ENCODE measurements at regions not wholly inside any gene's neighbourhood (a gene's known extent, or its start where the extent isn't known, plus 50 kb on each side); places are given as distances from the start of the nearest gene placed in this dataset.

DNA sequence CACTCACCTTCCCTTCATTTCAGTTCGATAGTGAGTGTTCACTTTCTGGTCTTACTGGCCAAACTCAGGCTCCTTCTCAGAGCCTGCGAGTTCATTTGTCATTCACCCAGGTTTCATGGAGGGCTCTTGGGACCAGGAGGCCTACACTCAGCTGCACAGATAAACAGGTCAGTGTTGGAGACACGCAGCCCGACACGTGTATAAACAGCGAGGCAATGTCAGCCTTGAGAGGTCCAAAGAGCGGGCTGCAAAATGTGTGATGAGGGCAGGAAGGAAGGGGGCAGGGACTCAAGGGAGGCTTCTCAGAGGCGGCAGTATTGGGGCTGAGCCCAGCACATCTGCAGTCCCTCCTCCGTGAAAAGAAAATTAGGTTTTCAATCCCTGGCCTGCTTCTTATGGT is 82.6 kb upstream of the ZNF618 start:
- WGBS (ENCODE audit: low lambda C conversion rate) = 59% methylated on average over 8 of the region's 9 CpGs
- Histone ChIP-seq H3F3A (replicated peaks; ENCODE audit: insufficient read depth) (no peaks in the 10 kb centered on the region), H3K36me3 (replicated peaks in 1 of 2; ENCODE audit: control insufficient read depth in 1 of 2, insufficient read depth in 2 of 2, low read length in 1 of 2) (no peaks in the 10 kb centered on the region), H2AFZ (ENCODE audit: low read depth) (no peak overlapping the region), H3K9me3 (no peaks in the 10 kb centered on the region), H3K27ac (ENCODE audit: low read depth in 2 of 2, low read length in 1 of 2) (no peak overlapping the region), H3K9me2 (no peaks in the 10 kb centered on the region), H4K20me1 (ENCODE audit: insufficient read depth) (no peaks in the 10 kb centered on the region), H3K4me1 (ENCODE audit: control insufficient read depth in 1 of 2, insufficient read depth in 2 of 2, low read depth in 1 of 2, low read length in 1 of 2) (no peaks in the 10 kb centered on the region; a peak in 1 of 4 replicates), H3K4me2 (no peak overlapping the region), H3K9ac (no peak overlapping the region), H3K4me3 (ENCODE audit: low read depth in 2 of 2, low read length in 1 of 2) (no peak overlapping the region), H3K79me2 (ENCODE audit: insufficient read depth) (no peaks in the 10 kb centered on the region), H3K27me3 (ENCODE audit: insufficient read depth) (0 out of 2 replicates have a peak, but pooled peaks cover 6% of the 10 kb centered on the region)
- DNase-seq = no peak
- CTCF ChIA-PET = interaction anchor here (0.6 to 2.9 kb wide), 4 partner anchors 14 to 344 kb away, joined by 3 to 14 read pairs (median 4); no protein-coding TSS in a partner anchor
- POLR2A ChIA-PET = no interaction called here
- no peak for TF ChIP-seq TCF12 (IDR thresholded peaks at IDR 0.05)
- no peak for TF ChIP-seq YY1 (IDR thresholded peaks at IDR 0.05; ENCODE audit: low read depth)
- no peak for TF ChIP-seq ELF1 (IDR thresholded peaks at IDR 0.05)
- TF ChIP-seq POLR2AphosphoS5 (IDR thresholded peaks at IDR 0.05; ENCODE audit: low read depth, low read length) = no peak
- no peak for TF ChIP-seq MXI1 (IDR thresholded peaks at IDR 0.05; ENCODE audit: low read depth, low read length)
- no peak for TF ChIP-seq JUND (IDR thresholded peaks at IDR 0.05)
- TF ChIP-seq, protein P1, sequence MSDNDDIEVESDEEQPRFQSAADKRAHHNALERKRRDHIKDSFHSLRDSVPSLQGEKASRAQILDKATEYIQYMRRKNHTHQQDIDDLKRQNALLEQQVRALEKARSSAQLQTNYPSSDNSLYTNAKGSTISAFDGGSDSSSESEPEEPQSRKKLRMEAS (IDR thresholded peaks at IDR 0.05; ENCODE audit: low read depth) = no peak
- TF ChIP-seq, protein P2, sequence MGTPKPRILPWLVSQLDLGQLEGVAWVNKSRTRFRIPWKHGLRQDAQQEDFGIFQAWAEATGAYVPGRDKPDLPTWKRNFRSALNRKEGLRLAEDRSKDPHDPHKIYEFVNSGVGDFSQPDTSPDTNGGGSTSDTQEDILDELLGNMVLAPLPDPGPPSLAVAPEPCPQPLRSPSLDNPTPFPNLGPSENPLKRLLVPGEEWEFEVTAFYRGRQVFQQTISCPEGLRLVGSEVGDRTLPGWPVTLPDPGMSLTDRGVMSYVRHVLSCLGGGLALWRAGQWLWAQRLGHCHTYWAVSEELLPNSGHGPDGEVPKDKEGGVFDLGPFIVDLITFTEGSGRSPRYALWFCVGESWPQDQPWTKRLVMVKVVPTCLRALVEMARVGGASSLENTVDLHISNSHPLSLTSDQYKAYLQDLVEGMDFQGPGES (IDR thresholded peaks at IDR 0.05; ENCODE audit: low read depth, low read length) = no peak
- TF ChIP-seq, protein P3, sequence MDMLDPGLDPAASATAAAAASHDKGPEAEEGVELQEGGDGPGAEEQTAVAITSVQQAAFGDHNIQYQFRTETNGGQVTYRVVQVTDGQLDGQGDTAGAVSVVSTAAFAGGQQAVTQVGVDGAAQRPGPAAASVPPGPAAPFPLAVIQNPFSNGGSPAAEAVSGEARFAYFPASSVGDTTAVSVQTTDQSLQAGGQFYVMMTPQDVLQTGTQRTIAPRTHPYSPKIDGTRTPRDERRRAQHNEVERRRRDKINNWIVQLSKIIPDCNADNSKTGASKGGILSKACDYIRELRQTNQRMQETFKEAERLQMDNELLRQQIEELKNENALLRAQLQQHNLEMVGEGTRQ (IDR thresholded peaks at IDR 0.05; ENCODE audit: borderline replicate concordance, low read depth, low read length) = no peak
- TF ChIP-seq FOSL2 (IDR thresholded peaks at IDR 0.05; ENCODE audit: borderline replicate concordance, low read depth) = no peak
- no peak for TF ChIP-seq RFX5 (IDR thresholded peaks at IDR 0.05; ENCODE audit: low read length)
- no peak for TF ChIP-seq FOXJ3 (CRISPR knock-in tag; IDR thresholded peaks at IDR 0.05)
- no peak for TF ChIP-seq SMC3 (IDR thresholded peaks at IDR 0.05; ENCODE audit: low read depth, low read length)
- no peak for TF ChIP-seq CHD2 (IDR thresholded peaks at IDR 0.05; ENCODE audit: low read length, partially characterized antibody)

DNA sequence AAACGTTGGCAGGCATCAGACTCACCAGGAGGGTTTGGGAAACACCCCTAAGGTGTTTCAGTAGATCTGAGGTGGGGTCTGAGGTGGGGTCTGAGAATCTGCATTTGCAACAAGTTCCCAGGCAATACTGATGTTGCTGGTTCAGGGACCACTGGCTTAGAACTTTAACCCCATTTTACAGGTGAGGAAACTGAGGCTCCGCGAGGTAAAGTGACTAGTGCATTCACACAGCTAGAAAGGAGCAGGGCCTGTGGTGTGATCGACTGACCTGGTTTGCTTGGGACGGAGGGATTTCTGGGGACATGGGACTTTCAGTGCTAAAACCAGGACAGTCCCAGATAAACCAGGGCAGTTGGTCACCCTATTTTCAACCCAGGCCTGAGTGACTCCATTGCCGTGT is 81.4 kb upstream of the ZNF618 start:
- Histone ChIP-seq H4K20me1 (ENCODE audit: insufficient read depth) (no peaks in the 10 kb centered on the region), H3K79me2 (ENCODE audit: insufficient read depth) (no peaks in the 10 kb centered on the region), H3K36me3 (replicated peaks in 1 of 2; ENCODE audit: control insufficient read depth in 1 of 2, insufficient read depth in 2 of 2, low read length in 1 of 2) (no peaks in the 10 kb centered on the region), H3K27ac (ENCODE audit: low read depth in 2 of 2, low read length in 1 of 2) (no peak overlapping the region), H3K4me1 (ENCODE audit: control insufficient read depth in 1 of 2, insufficient read depth in 2 of 2, low read depth in 1 of 2, low read length in 1 of 2) (no peaks in the 10 kb centered on the region), H3F3A (replicated peaks; ENCODE audit: insufficient read depth) (no peaks in the 10 kb centered on the region), H3K4me2 (no peak overlapping the region), H3K9me3 (no peaks in the 10 kb centered on the region), H3K9me2 (no peaks in the 10 kb centered on the region), H3K9ac (no peak overlapping the region), H2AFZ (ENCODE audit: low read depth) (no peak overlapping the region), H3K4me3 (ENCODE audit: low read depth in 2 of 2, low read length in 1 of 2) (no peak overlapping the region), H3K27me3 (ENCODE audit: insufficient read depth) (no peaks in the 10 kb centered on the region)
- WGBS (ENCODE audit: low lambda C conversion rate) = 71% methylated on average over 4 of the region's 6 CpGs
- DNase-seq = no peak
- ChIA-PET POLR2A (no interaction called here), CTCF (interaction anchor here (1.6 kb wide), 1 partner anchor 57 kb away, joined by 5 read pairs; no protein-coding TSS in a partner anchor)
- no peak for TF ChIP-seq ELF1 (IDR thresholded peaks at IDR 0.05)
- TF ChIP-seq MEF2A (IDR thresholded peaks at IDR 0.05; ENCODE audit: borderline replicate concordance, low read depth) = no peak
- no peak for TF ChIP-seq RAD21 (IDR thresholded peaks at IDR 0.05; ENCODE audit: low read length)
- no peak for TF ChIP-seq NRF1 (IDR thresholded peaks at IDR 0.05; ENCODE audit: low read depth, low read length)
- TF ChIP-seq EP300 (IDR thresholded peaks at IDR 0.05; ENCODE audit: borderline replicate concordance in 1 of 2, low read depth in 1 of 2, low read length in 1 of 2) = no peak
- TF ChIP-seq EZH2phosphoT487 (IDR thresholded peaks at IDR 0.05; ENCODE audit: borderline replicate concordance, low read depth) = no peak
- no peak for TF ChIP-seq MXI1 (IDR thresholded peaks at IDR 0.05; ENCODE audit: low read depth, low read length)
- TF ChIP-seq CHD2 (IDR thresholded peaks at IDR 0.05; ENCODE audit: low read length, partially characterized antibody) = no peak
- TF ChIP-seq JUND (IDR thresholded peaks at IDR 0.05) = no peak
- TF ChIP-seq FOXM1 (IDR thresholded peaks at IDR 0.05; ENCODE audit: low read depth) = no peak
- TF ChIP-seq, protein P2 (IDR thresholded peaks at IDR 0.05; ENCODE audit: low read depth, low read length) = no peak
- TF ChIP-seq TAF1 (IDR thresholded peaks at IDR 0.05; ENCODE audit: borderline replicate concordance, low read depth, low read length) = no peak
- TF ChIP-seq RCOR1 (IDR thresholded peaks at IDR 0.05; ENCODE audit: low read length) = no peak
- no peak for TF ChIP-seq FOSL2 (IDR thresholded peaks at IDR 0.05; ENCODE audit: borderline replicate concordance, low read depth)
- TF ChIP-seq, protein P4, sequence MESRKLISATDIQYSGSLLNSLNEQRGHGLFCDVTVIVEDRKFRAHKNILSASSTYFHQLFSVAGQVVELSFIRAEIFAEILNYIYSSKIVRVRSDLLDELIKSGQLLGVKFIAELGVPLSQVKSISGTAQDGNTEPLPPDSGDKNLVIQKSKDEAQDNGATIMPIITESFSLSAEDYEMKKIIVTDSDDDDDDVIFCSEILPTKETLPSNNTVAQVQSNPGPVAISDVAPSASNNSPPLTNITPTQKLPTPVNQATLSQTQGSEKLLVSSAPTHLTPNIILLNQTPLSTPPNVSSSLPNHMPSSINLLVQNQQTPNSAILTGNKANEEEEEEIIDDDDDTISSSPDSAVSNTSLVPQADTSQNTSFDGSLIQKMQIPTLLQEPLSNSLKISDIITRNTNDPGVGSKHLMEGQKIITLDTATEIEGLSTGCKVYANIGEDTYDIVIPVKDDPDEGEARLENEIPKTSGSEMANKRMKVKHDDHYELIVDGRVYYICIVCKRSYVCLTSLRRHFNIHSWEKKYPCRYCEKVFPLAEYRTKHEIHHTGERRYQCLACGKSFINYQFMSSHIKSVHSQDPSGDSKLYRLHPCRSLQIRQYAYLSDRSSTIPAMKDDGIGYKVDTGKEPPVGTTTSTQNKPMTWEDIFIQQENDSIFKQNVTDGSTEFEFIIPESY (IDR thresholded peaks at IDR 0.05; ENCODE audit: borderline replicate concordance, low read depth) = no peak
- TF ChIP-seq GABPA (IDR thresholded peaks at IDR 0.05; ENCODE audit: low read depth) = no peak
- TF ChIP-seq, protein P1 (IDR thresholded peaks at IDR 0.05; ENCODE audit: low read depth) = no peak
